GM18867 (cell line): ENCODE measurements at regions not wholly inside any gene's neighbourhood (a gene's known extent, or its start where the extent isn't known, plus 50 kb on each side); places are given as distances from the start of the nearest gene placed in this dataset.
"Not testable (repeated sequence)": the region's sequence is repeated elsewhere in the genome, so short reads cannot be mapped to it uniquely, and the experiment has no call there.

ENCODE experiments used
- ATAC-seq: cut with Tn5 transposase; IDR thresholded peaks from one replicate; pipeline ENCODE4 v1.9.1; 2021; ENCODE audit warnings: mild to moderate bottlenecking, moderate library complexity; ENCODE audit not compliant: unreplicated experiment

- ATAC-seq, result no peak
Observed at GRCh38 chr3:177356113-177356512, 158.8 kb upstream of the TBL1XR1 start.

- no peak for ATAC-seq
Observed at GRCh38 chr3:177356952-177357351, 159.7 kb upstream of the TBL1XR1 start.

DNA sequence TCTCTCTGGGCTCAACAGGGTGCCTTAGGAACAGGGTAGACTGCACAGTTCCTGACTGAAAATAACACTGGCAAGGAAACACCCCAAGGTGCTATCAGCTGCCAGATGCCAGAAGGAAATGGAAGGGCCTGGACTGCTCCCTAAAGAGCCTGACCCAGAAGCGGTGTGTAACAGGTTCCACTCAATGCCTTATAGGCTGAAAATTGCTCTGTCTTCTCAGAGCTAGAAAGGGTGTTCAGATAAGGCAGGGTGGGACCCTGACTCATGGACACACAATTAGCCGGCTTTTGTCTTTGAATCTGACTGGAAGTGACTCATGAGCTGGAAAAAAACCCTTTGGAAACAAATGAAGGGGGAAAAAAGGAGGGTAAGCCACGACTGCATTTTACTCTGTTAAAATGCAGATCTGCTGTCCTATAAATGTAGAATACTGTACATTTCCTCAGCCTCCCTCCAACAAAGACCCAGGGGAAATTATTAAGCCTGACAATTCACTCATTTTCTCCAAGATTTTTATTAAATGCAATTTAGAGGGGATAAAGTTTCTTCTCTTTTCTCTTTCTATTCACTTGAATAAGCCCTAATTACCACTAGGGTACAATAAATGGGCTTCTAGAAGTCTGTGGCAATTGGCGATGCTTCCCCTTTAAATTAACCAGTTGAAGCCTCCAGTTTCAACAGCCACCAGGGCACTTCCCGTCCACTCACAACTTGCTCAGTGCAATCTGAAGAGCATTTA, 160.2 kb upstream of the TBL1XR1 start:
- ATAC-seq, result no peak

- peak; percentile 53 for ATAC-seq
Observed at GRCh38 chr3:177358091-177358976, 161.1 kb upstream of the TBL1XR1 start.

DNA sequence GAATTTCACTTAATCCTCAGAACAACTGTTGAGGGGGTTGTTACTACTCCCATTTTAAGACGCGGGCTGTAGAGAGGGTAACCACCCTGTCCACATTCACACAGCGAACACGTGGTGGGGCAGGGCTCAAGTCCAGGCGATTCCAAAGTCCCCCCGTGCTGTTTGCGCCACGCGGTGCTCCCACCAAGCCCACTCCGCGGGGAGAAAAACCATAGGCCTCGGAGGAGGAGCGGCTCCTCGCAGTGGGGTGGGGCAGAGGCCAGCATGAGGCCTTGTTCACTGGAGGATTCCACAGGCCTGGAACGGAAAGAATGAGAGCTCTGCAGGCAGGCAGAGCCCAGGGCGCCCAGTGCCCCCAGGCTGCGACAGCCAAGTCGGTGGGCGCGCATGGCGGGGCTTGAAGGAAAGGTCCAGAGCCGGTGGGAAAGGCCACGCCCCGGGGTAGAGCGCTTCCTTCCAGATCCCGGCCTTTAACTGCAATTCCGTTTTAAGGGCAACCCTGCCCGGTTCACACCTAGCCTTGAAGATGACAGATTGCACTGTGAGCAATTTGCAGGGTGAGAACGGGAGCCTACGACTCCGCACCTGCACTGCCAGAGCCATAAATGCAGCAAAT, 161.8 kb upstream of the TBL1XR1 start:
- ATAC-seq, result peak; percentile 27

GRCh38 chr3:177359593-177360357, 162.5 kb upstream of the TBL1XR1 start:
- ATAC-seq, result peak; percentile 79

GRCh38 chr3:177361081-177361938, 164.0 kb upstream of the TBL1XR1 start:
- no peak for ATAC-seq

DNA sequence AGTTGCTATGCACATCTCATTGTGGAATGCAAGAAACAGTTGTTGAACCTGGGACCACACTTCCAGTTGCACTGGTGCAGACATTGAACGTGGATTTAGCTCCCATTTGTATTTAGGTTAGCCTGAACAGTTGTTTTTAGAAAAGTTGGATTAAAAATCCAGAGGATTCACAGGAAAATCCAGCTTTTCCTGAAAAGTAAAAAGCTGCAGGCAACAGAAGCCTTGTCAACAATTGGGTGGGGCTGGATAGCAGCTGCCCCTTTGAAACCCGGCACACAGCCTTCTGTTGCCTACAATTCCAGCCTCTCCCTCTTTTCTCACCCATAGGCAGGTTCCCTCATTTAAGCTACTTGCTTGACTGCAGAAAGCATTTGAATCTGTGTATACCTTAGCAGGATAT, 165.3 kb upstream of the TBL1XR1 start:
- ATAC-seq, result no peak

GRCh38 chr3:177364236-177364635, 167.0 kb upstream of the TBL1XR1 start:
- no peak for ATAC-seq

- ATAC-seq, result not testable (repeated sequence)
Observed at GRCh38 chr3:177365294-177365693, 168.0 kb upstream of the TBL1XR1 start.

DNA sequence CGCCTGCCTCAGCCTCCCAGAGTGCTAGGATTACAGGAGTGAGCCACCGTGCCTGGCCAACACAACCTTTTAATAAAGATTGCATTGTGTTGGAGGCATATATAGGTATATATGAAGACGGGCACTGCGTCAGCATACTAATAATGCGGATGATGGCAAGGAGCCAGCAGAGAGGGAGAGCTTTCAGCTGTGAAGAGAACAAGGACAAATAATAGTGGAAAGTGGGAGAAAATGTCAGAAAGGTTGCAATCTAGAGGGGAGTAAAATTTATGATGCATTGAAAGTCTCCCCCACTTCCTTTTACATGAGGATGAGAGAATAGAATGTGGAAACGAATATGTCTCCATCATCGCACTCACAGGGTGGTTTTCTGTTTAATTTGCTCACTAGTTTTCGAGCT, 170.5 kb upstream of the TBL1XR1 start:
- ATAC-seq, result no peak

- ATAC-seq, result no peak
Observed at GRCh38 chr3:177370246-177370822, 173.1 kb upstream of the TBL1XR1 start.

GRCh38 chr3:177371146-177371545, 173.9 kb upstream of the TBL1XR1 start:
- no peak for ATAC-seq

DNA sequence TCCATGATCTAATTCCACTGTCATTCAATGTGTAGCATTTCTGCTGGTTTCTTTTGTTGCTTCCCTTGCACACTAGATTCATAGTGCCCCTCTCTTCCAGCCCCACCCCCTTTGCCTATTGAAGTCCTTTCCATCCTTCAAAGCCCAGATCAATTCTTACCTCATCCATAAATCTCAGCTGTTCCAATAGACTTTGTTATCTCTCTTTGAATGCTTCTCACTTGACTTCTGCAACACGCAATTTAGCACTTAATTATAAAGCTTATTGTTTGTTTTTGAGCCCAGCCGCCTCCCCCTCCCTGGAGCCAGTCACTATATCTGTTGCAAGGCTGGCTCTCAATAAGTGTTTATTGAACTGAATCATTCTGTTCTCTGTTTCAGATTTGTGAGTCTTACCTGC, 174.6 kb upstream of the TBL1XR1 start:
- no peak for ATAC-seq

GRCh38 chr3:177374323-177374722, 177.0 kb upstream of the TBL1XR1 start:
- ATAC-seq, result no peak

DNA sequence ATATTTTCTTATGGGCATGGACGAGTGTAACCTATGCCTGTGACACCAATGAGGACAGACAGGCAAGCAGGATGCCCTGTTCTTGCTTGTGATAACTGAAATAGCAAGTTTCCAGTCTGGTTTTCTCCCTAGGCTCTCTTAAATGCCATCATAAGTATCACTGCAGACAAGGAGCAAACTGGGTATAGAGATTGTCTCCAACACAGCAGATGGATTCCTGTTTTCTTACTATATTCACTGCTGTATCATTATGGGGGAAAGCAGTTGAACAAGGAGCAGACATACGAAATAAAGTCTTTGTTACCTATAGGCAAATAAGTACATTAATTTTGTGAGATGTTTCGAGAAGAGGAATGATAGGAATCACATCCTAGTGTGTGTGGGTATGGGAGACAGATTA, 178.0 kb upstream of the TBL1XR1 start:
- ATAC-seq, result no peak

DNA sequence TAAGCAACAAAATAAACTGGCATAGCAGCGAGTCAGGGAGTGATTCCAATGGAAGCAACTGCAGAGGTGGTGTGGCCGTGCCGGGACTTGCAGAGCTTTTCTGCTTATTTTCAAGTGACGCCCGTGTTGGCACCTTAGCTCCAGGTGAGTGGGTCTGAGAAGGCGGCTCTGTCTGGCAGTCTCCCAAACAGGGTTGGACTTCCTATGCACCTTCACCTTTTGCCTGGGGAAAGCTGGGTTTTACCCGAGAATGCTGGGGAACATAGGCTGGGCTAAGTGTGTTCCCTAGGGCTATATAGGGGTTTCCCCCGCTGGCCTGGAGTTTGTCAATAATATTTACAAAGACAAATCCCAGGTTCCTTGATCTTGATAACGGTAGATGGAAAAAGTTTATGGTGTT, 179.9 kb upstream of the TBL1XR1 start:
- no peak for ATAC-seq

- ATAC-seq, result peak; percentile 72
Observed at GRCh38 chr3:177378168-177378567, 180.9 kb upstream of the TBL1XR1 start.

DNA sequence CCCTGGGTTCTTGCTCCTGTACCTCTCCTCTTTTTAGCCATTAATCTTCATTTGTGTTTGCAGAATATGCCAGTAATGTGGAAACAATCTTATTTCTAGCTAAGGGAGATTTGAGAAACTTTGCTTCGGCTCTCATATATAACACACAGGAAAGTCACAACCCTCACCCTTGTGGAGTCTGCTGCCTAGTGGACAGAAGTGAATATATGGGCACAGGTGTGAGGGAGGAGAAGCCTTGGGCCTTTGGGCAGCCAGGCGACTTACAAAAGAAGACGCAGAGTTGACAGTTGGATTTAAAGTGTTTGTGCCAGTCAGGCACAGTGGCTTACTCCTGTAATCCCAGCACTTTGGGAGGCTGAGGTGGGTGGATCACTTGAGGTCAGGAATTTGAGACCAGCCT, 181.8 kb upstream of the TBL1XR1 start:
- no peak for ATAC-seq

GRCh38 chr3:177381070-177381469, 183.8 kb upstream of the TBL1XR1 start:
- ATAC-seq, result no peak
